DMS 273 (cell line): ENCODE measurements at regions not wholly inside any gene's neighbourhood (a gene's known extent, or its start where the extent isn't known, plus 50 kb on each side); places are given as distances from the start of the nearest gene placed in this dataset.
"Not testable (repeated sequence)": the region's sequence is repeated elsewhere in the genome, so short reads cannot be mapped to it uniquely, and the experiment has no call there.

ENCODE experiments used
- DNase-seq: peaks from one replicate; lab custom pipeline; 2025; ENCODE audit not compliant: unreplicated experiment; lab: John Stamatoyannopoulos, UW

GRCh38 chr4:34271479-34272355 is 1972.6 kb downstream of the ARAP2 start:
- DNase-seq, result no peak

- DNase-seq, result no peak
These were observed 1965.3 kb downstream of the ARAP2 start for GRCh38 chr4:34279011-34279410.

- no peak for DNase-seq
These were observed 1964.2 kb downstream of the ARAP2 start for GRCh38 chr4:34280131-34280530.

- no peak for DNase-seq
These were observed 1962.5 kb downstream of the ARAP2 start for GRCh38 chr4:34281826-34282225.

GRCh38 chr4:34289489-34289888 is 1954.8 kb downstream of the ARAP2 start:
- DNase-seq, result no peak

- DNase-seq, result no peak
These were observed 1954.4 kb downstream of the ARAP2 start for GRCh38 chr4:34289962-34290361.

DNA sequence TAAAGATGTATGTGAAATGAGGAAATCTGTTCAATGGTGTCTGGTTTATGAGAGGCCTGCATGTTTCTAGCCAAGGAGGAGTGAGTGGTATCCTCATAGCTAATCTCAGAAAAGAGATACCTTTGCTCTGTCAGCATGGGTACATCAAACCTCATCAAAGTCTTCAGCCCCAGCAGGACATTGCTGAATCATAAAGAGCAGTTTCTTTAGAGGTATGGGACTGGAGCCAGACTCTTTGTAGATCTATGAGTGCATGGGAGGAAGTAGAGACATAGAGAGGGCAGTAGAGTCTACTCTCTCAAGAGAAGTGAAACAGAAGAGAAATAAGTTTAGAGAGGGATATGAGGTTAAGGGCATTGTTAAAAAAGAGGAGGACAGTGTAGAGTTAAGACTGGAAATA is 1950.9 kb downstream of the ARAP2 start:
- no peak for DNase-seq

DNA sequence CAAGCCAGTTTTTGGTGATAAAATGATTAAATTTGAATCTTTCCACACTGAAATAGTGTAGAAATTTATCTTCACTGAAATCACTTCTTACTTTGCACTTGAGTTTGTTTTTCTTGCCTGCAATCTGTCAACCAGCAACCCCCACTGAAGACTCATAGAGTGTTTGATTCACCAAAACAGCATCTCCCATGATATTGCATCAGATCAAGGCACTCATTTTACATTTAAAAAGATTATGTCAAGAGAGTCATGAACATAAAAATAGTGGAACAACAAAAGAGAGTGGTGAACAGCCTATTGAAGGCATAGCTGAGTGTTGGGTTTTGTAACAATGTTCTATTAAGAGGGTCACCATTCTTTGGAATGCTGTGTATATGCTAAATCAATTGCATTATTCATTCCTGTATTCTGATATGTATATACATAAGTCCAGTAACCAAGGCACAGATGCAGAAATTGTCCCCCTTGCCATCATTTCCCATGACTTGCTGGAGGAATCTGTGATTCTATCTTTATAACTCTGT is 1934.9 kb downstream of the ARAP2 start:
- no peak for DNase-seq

GRCh38 chr4:34318773-34319172 is 1925.5 kb downstream of the ARAP2 start:
- DNase-seq, result no peak

DNA sequence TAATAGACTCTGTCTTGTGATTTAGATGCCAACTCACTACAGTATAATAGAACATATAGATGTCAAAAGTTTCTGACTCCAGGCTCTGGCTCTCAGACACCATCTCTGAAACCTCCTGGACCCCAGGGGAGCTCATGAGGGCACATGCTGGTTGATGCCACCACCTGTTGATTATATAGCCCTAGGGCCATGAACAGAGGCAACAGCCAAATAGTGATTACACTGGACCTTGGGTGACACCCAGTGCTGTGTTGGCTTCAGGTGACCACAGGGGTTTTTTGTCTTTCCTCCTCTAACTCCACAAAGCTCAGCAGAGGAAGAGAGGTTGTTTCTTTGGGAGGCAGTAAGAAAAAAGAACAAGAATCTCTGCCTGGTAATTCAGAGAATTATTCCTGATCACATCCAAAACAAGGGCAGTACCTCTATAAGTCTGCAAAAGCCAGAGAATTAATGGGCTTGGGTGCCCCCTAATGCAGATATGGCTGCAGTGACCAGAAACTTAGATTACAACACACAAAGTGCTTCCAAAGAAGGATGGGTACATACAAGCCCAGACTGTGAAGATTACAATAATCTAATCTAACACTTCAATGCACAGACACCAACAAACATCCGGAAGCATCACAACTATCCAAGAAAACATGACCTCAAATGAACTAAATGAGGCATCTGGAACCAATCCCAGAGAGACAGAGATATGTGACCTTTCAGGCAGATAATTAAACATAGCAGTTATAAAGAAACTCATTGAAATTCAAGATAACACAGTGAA is 1920.6 kb downstream of the ARAP2 start:
- DNase-seq, result no peak

- no peak for DNase-seq
These were observed 1915.4 kb downstream of the ARAP2 start for GRCh38 chr4:34328939-34329338.

DNA sequence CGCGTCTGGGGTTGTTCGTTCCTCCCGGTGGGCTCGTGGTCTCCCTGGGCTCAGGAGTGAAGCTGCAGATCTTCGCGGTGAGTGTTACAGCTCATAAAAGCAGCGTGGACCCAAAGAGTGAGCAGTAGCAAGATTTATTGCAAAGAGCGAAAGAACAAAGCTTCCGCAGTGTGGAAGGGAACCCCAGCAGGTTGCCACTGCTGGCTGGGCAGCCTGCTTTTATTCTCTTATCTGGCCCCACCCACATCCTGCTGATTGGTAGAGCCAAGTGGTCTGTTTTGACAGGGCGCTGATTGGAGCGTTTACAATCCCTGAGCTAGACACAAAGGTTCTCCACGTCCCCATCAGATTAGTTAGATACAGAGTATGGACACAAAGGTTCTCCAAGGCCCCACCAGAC is 1909.2 kb downstream of the ARAP2 start:
- not testable (repeated sequence) for DNase-seq

DNA sequence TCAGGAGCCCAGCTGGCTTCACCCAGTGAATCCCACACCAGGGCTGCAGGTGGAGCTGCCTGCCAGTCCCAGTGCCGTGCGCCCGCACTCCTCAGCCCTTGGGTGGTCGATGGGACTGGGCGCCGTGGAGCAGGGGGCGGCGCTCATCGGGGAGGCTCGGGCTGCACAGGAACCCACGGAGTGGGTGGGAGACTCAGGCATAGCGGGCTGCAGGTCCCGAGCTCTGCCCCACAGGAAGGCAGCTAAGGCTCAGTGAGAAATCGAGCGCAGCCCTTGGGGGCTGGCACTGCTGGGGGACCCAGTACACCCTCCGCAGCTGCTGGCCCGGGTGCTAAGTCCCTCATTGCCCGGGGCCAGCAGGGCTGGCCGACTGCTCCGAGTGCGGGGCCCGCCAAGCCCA is 1908.8 kb downstream of the ARAP2 start:
- not testable (repeated sequence) for DNase-seq

GRCh38 chr4:34362654-34363053 is 1881.7 kb downstream of the ARAP2 start:
- DNase-seq, result no peak

- DNase-seq, result no peak
These were observed 1880.5 kb downstream of the ARAP2 start for GRCh38 chr4:34363842-34364241.

- no peak for DNase-seq
These were observed 1878.4 kb downstream of the ARAP2 start for GRCh38 chr4:34365946-34366345.

GRCh38 chr4:34371676-34372075 is 1872.6 kb downstream of the ARAP2 start:
- DNase-seq, result no peak

- no peak for DNase-seq
These were observed 1871.5 kb downstream of the ARAP2 start for GRCh38 chr4:34372815-34373214.

DNA sequence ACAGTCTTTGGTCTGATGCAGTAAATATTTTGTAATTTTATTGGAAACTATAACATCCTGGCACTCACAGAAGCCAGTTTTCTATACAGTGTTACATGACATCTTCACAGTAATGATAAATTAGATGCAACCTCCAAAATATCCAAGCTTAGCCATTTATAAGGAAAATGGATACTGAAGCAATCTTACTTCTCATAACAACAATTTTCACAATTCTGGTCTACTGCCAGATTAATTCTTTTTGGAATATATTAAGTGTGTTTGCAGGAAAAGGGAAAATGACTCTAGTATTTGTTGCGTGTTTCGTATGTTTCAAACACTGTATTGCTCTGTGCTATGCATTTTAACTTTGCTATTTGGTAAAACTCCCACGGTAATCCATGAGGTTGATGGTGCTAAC is 1870.9 kb downstream of the ARAP2 start:
- no peak for DNase-seq

- DNase-seq, result no peak
These were observed 1832.1 kb downstream of the ARAP2 start for GRCh38 chr4:34412233-34412632.

GRCh38 chr4:34412911-34413310 is 1831.4 kb downstream of the ARAP2 start:
- no peak for DNase-seq

GRCh38 chr4:34417160-34417559 is 1827.2 kb downstream of the ARAP2 start:
- no peak for DNase-seq
